ENCODE measurements at regions not wholly inside any gene's neighbourhood (a gene's known extent, or its start where the extent isn't known, plus 50 kb on each side); places are given as distances from the start of the nearest gene placed in this dataset.

GRCh38 chr9:2313512-2313911 lies 298.4 kb downstream of the SMARCA2 start:
- intact Hi-C loops (cut with micrococcal nuclease) (no loop called here), dilution Hi-C loops (cut with MboI; ENCODE audit: extremely low pct_ligation_motif_present, low sequenced_read_pairs) (no loop called here)
- no peaks in the 10 kb centered on the region for H3K9me3 ChIP-seq (replicated peaks; ENCODE audit: control insufficient read depth, insufficient read depth, low read length)
- TF ChIP-seq JUN (IDR thresholded peaks at IDR 0.05; ENCODE audit: borderline replicate concordance, insufficient read depth, insufficient read length, low read depth) (no peak), FOS (IDR thresholded peaks at IDR 0.05; ENCODE audit: borderline replicate concordance, insufficient read depth, low read length) (no peak), POLR2AphosphoS5 (IDR thresholded peaks at IDR 0.05; ENCODE audit: insufficient read depth, low read depth, low read length) (no peak), GATA2 (IDR thresholded peaks at IDR 0.05; ENCODE audit: insufficient read depth, insufficient read length, low read depth, low read length) (no peak), EZH2 (IDR thresholded peaks at IDR 0.05; ENCODE audit: borderline replicate concordance, low read depth, low read length, severe bottlenecking) (no peak), MYC (IDR thresholded peaks at IDR 0.05; ENCODE audit: low read depth, low read length) (no peak), CTCF (IDR thresholded peaks at IDR 0.05; ENCODE audit: extremely low read depth in 1 of 2, insufficient read depth in 1 of 2, low read depth in 1 of 2, low read length in 2 of 2) (no peak), POLR2A (IDR thresholded peaks at IDR 0.05; ENCODE audit: low read depth, low read length) (no peak), MAX (IDR thresholded peaks at IDR 0.05; ENCODE audit: insufficient read depth, insufficient read length) (no peak)
- no peaks in the 10 kb centered on the region for H3K79me2 ChIP-seq (ENCODE audit: control insufficient read depth, insufficient read depth, low read length)
- no peak for DNase-seq (ENCODE audit: low read depth, low spot score)
- no peak overlapping the region for H3K4me2 ChIP-seq (ENCODE audit: insufficient read depth, low read length)
- H2AFZ ChIP-seq (ENCODE audit: low read depth, low read length), result no peak overlapping the region
- no peaks in the 10 kb centered on the region for H3K36me3 ChIP-seq (ENCODE audit: control insufficient read depth in 2 of 2, extremely low read depth in 1 of 2, insufficient read depth in 2 of 2, low read length in 2 of 2)
- no peaks in the 10 kb centered on the region for H3K9me1 ChIP-seq (replicated peaks; ENCODE audit: control insufficient read depth, extremely low read depth, insufficient read depth, low read length)
- no peaks in the 10 kb centered on the region for H4K20me1 ChIP-seq (replicated peaks; ENCODE audit: control insufficient read depth, extremely low read depth, insufficient read depth, low read length)
- POLR2A ChIA-PET, result no interaction called here
- no peak overlapping the region for H3K4me3 ChIP-seq (replicated peaks in 1 of 3; ENCODE audit: insufficient read depth in 1 of 3, low read depth in 1 of 3, low read length in 3 of 3)
- H3K27me3 ChIP-seq (ENCODE audit: control insufficient read depth in 2 of 2, insufficient read depth in 2 of 2, low read length in 2 of 2), result no peaks in the 10 kb centered on the region
- CTCF ChIA-PET, result no interaction called here
- no peak overlapping the region for H3K9ac ChIP-seq (replicated peaks; ENCODE audit: extremely low read depth, insufficient read depth, low read length)
- H3K27ac ChIP-seq (ENCODE audit: insufficient read depth, low read depth, low read length), result no peak overlapping the region
- FAIRE-seq, result no peak
- H3K4me1 ChIP-seq (ENCODE audit: control insufficient read depth, extremely low read depth, insufficient read depth, low read length), result no peaks in the 10 kb centered on the region
- no TSS peak for BruUV-seq (replicated peaks)
